ENCODE measurements at regions not wholly inside any gene's neighbourhood (a gene's known extent, or its start where the extent isn't known, plus 50 kb on each side); places are given as distances from the start of the nearest gene placed in this dataset.

GRCh38 chr6:93858213-93858612, 438.9 kb upstream of the EPHA7 start:
- Histone ChIP-seq H3K4me1 (ENCODE audit: insufficient read depth, low read length) (no peaks in the 10 kb centered on the region), H3K79me2 (ENCODE audit: insufficient read depth, low read length) (no peaks in the 10 kb centered on the region), H3K27me3 (ENCODE audit: control insufficient read depth in 1 of 2, insufficient read depth in 2 of 2, low read length in 2 of 2) (no peaks in the 10 kb centered on the region), H3K27ac (ENCODE audit: extremely low read length, insufficient read depth, low read length) (no peak overlapping the region), H4K20me1 (ENCODE audit: insufficient read depth, low read length) (no peaks in the 10 kb centered on the region), H3K4me3 (replicated peaks in 1 of 3; ENCODE audit: insufficient read depth in 1 of 3, low read depth in 2 of 3, low read length in 3 of 3) (no peak overlapping the region), H3K9me3 (ENCODE audit: low read length) (no peaks in the 10 kb centered on the region), H2AFZ (ENCODE audit: low read length) (no peak overlapping the region), H3K4me2 (ENCODE audit: low read depth, low read length) (no peak overlapping the region), H3K36me3 (replicated peaks in 1 of 2; ENCODE audit: control insufficient read depth in 1 of 2, insufficient read depth in 2 of 2, low read length in 2 of 2) (no peaks in the 10 kb centered on the region), H3K9ac (ENCODE audit: insufficient read depth, low read depth, low read length) (no peak overlapping the region)
- no peak for TF ChIP-seq HDAC2 (CRISPR knock-in tag; IDR thresholded peaks at IDR 0.05)
- TF ChIP-seq, protein P1, sequence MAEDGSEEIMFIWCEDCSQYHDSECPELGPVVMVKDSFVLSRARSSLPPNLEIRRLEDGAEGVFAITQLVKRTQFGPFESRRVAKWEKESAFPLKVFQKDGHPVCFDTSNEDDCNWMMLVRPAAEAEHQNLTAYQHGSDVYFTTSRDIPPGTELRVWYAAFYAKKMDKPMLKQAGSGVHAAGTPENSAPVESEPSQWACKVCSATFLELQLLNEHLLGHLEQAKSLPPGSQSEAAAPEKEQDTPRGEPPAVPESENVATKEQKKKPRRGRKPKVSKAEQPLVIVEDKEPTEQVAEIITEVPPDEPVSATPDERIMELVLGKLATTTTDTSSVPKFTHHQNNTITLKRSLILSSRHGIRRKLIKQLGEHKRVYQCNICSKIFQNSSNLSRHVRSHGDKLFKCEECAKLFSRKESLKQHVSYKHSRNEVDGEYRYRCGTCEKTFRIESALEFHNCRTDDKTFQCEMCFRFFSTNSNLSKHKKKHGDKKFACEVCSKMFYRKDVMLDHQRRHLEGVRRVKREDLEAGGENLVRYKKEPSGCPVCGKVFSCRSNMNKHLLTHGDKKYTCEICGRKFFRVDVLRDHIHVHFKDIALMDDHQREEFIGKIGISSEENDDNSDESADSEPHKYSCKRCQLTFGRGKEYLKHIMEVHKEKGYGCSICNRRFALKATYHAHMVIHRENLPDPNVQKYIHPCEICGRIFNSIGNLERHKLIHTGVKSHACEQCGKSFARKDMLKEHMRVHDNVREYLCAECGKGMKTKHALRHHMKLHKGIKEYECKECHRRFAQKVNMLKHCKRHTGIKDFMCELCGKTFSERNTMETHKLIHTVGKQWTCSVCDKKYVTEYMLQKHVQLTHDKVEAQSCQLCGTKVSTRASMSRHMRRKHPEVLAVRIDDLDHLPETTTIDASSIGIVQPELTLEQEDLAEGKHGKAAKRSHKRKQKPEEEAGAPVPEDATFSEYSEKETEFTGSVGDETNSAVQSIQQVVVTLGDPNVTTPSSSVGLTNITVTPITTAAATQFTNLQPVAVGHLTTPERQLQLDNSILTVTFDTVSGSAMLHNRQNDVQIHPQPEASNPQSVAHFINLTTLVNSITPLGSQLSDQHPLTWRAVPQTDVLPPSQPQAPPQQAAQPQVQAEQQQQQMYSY (CRISPR knock-in tag; IDR thresholded peaks at IDR 0.05), result no peak
- no peak for TF ChIP-seq DPF2 (CRISPR knock-in tag; IDR thresholded peaks at IDR 0.05; ENCODE audit: borderline replicate concordance, low read depth)
- no peak for TF ChIP-seq BCL6 (CRISPR knock-in tag; IDR thresholded peaks at IDR 0.05)
- TF ChIP-seq ZNF205 (CRISPR knock-in tag; IDR thresholded peaks at IDR 0.05), result no peak
- no peak for TF ChIP-seq MBNL3 (CRISPR knock-in tag; conservative IDR thresholded peaks at IDR 0.05)
- TF ChIP-seq ZNF263 (CRISPR knock-in tag; IDR thresholded peaks at IDR 0.05), result no peak
- TF ChIP-seq, protein P2, sequence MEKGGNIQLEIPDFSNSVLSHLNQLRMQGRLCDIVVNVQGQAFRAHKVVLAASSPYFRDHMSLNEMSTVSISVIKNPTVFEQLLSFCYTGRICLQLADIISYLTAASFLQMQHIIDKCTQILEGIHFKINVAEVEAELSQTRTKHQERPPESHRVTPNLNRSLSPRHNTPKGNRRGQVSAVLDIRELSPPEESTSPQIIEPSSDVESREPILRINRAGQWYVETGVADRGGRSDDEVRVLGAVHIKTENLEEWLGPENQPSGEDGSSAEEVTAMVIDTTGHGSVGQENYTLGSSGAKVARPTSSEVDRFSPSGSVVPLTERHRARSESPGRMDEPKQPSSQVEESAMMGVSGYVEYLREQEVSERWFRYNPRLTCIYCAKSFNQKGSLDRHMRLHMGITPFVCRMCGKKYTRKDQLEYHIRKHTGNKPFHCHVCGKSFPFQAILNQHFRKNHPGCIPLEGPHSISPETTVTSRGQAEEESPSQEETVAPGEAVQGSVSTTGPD (CRISPR knock-in tag; IDR thresholded peaks at IDR 0.05), result no peak
- no peak for TF ChIP-seq ELF3 (CRISPR knock-in tag; IDR thresholded peaks at IDR 0.05)
- TF ChIP-seq ZFP36L2 (CRISPR knock-in tag; IDR thresholded peaks at IDR 0.05), result no peak
- TF ChIP-seq PCBP2 (optimal IDR thresholded peaks at IDR 0.05; ENCODE audit: low read depth, low read length, poor library complexity, severe bottlenecking), result no peak
- TF ChIP-seq, protein P3, sequence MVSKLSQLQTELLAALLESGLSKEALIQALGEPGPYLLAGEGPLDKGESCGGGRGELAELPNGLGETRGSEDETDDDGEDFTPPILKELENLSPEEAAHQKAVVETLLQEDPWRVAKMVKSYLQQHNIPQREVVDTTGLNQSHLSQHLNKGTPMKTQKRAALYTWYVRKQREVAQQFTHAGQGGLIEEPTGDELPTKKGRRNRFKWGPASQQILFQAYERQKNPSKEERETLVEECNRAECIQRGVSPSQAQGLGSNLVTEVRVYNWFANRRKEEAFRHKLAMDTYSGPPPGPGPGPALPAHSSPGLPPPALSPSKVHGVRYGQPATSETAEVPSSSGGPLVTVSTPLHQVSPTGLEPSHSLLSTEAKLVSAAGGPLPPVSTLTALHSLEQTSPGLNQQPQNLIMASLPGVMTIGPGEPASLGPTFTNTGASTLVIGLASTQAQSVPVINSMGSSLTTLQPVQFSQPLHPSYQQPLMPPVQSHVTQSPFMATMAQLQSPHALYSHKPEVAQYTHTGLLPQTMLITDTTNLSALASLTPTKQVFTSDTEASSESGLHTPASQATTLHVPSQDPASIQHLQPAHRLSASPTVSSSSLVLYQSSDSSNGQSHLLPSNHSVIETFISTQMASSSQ (IDR thresholded peaks at IDR 0.05; ENCODE audit: low read depth), result no peak
- TF ChIP-seq, protein P3 (CRISPR knock-in tag; IDR thresholded peaks at IDR 0.05; ENCODE audit: borderline replicate concordance), result no peak
- no peak for TF ChIP-seq ZNF546 (CRISPR knock-in tag; conservative IDR thresholded peaks at IDR 0.05)
- TF ChIP-seq, protein P4, sequence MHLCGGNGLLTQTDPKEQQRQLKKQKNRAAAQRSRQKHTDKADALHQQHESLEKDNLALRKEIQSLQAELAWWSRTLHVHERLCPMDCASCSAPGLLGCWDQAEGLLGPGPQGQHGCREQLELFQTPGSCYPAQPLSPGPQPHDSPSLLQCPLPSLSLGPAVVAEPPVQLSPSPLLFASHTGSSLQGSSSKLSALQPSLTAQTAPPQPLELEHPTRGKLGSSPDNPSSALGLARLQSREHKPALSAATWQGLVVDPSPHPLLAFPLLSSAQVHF (CRISPR knock-in tag; IDR thresholded peaks at IDR 0.05), result no peak
- no peak for TF ChIP-seq SP2 (CRISPR knock-in tag; IDR thresholded peaks at IDR 0.05)
- CTCF ChIA-PET (ENCODE audit: low intra/inter-chr PET ratio, low total read pairs), result no interaction called here
- POLR2A ChIA-PET, result no interaction called here
- BruUV-seq (replicated peaks), result no TSS peak
- FAIRE-seq (no peak), DNase-seq (ENCODE audit: low spot score) (no peak), ATAC-seq (no peak)
- in situ Hi-C loops (cut with HindIII; ENCODE audit: extremely low pct_ligation_motif_present, low pct_unique_long_range_greater_than_20kb) (no loop called here), intact Hi-C loops (cut with micrococcal nuclease; ENCODE audit: unreplicated experiment) (no loop called here)
- WGBS (ENCODE audit: low lambda C conversion rate), result 4% methylated on average over 2 of the region's 2 CpGs

Data from HepG2 (cell line).